ENCODE measurements at regions not wholly inside any gene's neighbourhood (a gene's known extent, or its start where the extent isn't known, plus 50 kb on each side); places are given as distances from the start of the nearest gene placed in this dataset.

DNA sequence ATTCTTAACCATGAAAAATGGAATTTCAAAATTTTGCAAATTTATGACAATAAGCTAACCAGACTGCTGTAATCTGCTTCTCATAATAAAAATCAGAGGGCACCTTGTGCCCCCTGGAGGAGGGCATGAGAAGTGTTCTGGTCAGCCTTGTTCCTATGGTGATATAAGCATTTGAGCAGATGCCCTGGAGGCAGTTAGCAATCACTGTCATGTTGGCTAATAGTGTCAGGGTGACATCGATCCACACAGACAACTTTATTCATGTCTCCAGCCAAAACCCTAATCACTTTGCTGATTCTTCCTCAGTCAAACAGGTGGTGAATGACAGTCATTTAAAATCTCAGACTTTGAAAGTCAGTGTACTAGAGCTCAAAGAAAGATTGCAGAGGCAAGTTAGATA is 943.0 kb downstream of the GALC start:
- no peaks in the 10 kb centered on the region for H3K36me3 ChIP-seq (ENCODE audit: insufficient read depth, low read length)
- ATAC-seq (ENCODE audit: poor library complexity): no peak
- no peaks in the 10 kb centered on the region for H3K4me1 Mint-ChIP-seq (ENCODE audit: low read depth)
- H3K9me3 Mint-ChIP-seq: peaks cover 8% of the 10 kb centered on the region
- no peaks in the 10 kb centered on the region for H3K27me3 Mint-ChIP-seq
- CTCF ChIA-PET: no interaction called here
- DNase-seq: no peak
- intact Hi-C loops (cut with DNase I, micrococcal nuclease): no loop called here
- H3K4me1 ChIP-seq (ENCODE audit: insufficient read depth, low read length): no peaks in the 10 kb centered on the region
- POLR2A ChIA-PET: no interaction called here
- H3K4me3 Mint-ChIP-seq: no peak overlapping the region
- H3K36me3 Mint-ChIP-seq (ENCODE audit: low read depth): no peaks in the 10 kb centered on the region
- no peak overlapping the region for H3K27ac Mint-ChIP-seq
- H3K9me3 ChIP-seq (ENCODE audit: control insufficient read depth in 1 of 2, insufficient read depth in 1 of 2, low read length in 2 of 2): no peaks in the 10 kb centered on the region
- TF ChIP-seq, protein P1, sequence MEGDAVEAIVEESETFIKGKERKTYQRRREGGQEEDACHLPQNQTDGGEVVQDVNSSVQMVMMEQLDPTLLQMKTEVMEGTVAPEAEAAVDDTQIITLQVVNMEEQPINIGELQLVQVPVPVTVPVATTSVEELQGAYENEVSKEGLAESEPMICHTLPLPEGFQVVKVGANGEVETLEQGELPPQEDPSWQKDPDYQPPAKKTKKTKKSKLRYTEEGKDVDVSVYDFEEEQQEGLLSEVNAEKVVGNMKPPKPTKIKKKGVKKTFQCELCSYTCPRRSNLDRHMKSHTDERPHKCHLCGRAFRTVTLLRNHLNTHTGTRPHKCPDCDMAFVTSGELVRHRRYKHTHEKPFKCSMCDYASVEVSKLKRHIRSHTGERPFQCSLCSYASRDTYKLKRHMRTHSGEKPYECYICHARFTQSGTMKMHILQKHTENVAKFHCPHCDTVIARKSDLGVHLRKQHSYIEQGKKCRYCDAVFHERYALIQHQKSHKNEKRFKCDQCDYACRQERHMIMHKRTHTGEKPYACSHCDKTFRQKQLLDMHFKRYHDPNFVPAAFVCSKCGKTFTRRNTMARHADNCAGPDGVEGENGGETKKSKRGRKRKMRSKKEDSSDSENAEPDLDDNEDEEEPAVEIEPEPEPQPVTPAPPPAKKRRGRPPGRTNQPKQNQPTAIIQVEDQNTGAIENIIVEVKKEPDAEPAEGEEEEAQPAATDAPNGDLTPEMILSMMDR (IDR thresholded peaks at IDR 0.05): no peak
- no peaks in the 10 kb centered on the region for H3K27me3 ChIP-seq (ENCODE audit: control insufficient read depth in 1 of 2, insufficient read depth in 2 of 2, low read length in 2 of 2)
- H3K4me3 ChIP-seq (ENCODE audit: low read length): no peak overlapping the region
- no peak overlapping the region for H3K27ac ChIP-seq (ENCODE audit: low read depth in 1 of 2, low read length in 2 of 2)

DNA sequence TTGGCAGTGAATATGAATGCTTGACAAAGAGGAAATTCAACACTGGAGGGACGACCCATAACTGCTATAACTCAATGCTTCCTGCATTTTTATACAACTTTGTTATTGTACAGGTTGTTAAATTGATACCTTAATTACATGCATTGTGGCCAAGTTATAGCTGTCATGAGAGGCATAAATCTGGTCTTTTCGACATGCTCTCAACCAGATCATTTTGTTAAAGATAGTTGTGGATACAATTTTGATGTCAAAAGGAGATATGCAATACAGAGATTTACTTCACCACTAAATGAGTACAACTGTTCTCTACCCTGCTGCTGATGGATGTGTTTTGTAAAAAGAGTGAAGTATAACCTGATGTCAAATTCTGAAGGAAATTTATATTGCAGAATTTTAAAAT is 946.0 kb downstream of the GALC start:
- no peaks in the 10 kb centered on the region for H3K4me1 ChIP-seq (ENCODE audit: insufficient read depth, low read length)
- DNase-seq (no peak), ATAC-seq (ENCODE audit: poor library complexity) (no peak)
- H3K27ac Mint-ChIP-seq: no peak overlapping the region
- no peak overlapping the region for H3K27ac ChIP-seq (ENCODE audit: low read depth in 1 of 2, low read length in 2 of 2)
- TF ChIP-seq, protein P1 (IDR thresholded peaks at IDR 0.05): no peak
- H3K4me3 Mint-ChIP-seq: no peak overlapping the region
- intact Hi-C loops (cut with DNase I, micrococcal nuclease): no loop called here
- H3K9me3 ChIP-seq (ENCODE audit: control insufficient read depth in 1 of 2, insufficient read depth in 1 of 2, low read length in 2 of 2): no peaks in the 10 kb centered on the region
- no peaks in the 10 kb centered on the region for H3K4me1 Mint-ChIP-seq (ENCODE audit: low read depth)
- POLR2A ChIA-PET: no interaction called here
- no peaks in the 10 kb centered on the region for H3K36me3 Mint-ChIP-seq (ENCODE audit: low read depth)
- no peaks in the 10 kb centered on the region for H3K27me3 ChIP-seq (ENCODE audit: control insufficient read depth in 1 of 2, insufficient read depth in 2 of 2, low read length in 2 of 2)
- peaks cover 8% of the 10 kb centered on the region for H3K9me3 Mint-ChIP-seq
- H3K27me3 Mint-ChIP-seq: no peaks in the 10 kb centered on the region
- no peak overlapping the region for H3K4me3 ChIP-seq (ENCODE audit: low read length)
- no peaks in the 10 kb centered on the region for H3K36me3 ChIP-seq (ENCODE audit: insufficient read depth, low read length)
- CTCF ChIA-PET: no interaction called here

GRCh38 chr14:87045956-87046355 is 947.0 kb downstream of the GALC start:
- H3K36me3 Mint-ChIP-seq (ENCODE audit: low read depth): no peaks in the 10 kb centered on the region
- Histone ChIP-seq H3K9me3 (ENCODE audit: control insufficient read depth in 1 of 2, insufficient read depth in 1 of 2, low read length in 2 of 2) (no peaks in the 10 kb centered on the region), H3K27ac (ENCODE audit: low read depth in 1 of 2, low read length in 2 of 2) (no peak overlapping the region), H3K4me1 (ENCODE audit: insufficient read depth, low read length) (no peaks in the 10 kb centered on the region), H3K4me3 (ENCODE audit: low read length) (no peak overlapping the region), H3K27me3 (ENCODE audit: control insufficient read depth in 1 of 2, insufficient read depth in 2 of 2, low read length in 2 of 2) (no peaks in the 10 kb centered on the region), H3K36me3 (ENCODE audit: insufficient read depth, low read length) (no peaks in the 10 kb centered on the region)
- peaks cover 8% of the 10 kb centered on the region for H3K9me3 Mint-ChIP-seq
- intact Hi-C loops (cut with DNase I, micrococcal nuclease): no loop called here
- POLR2A ChIA-PET: no interaction called here
- no peaks in the 10 kb centered on the region for H3K4me1 Mint-ChIP-seq (ENCODE audit: low read depth)
- H3K27me3 Mint-ChIP-seq: no peaks in the 10 kb centered on the region
- no peak for ATAC-seq (ENCODE audit: poor library complexity)
- DNase-seq: no peak
- TF ChIP-seq, protein P1 (IDR thresholded peaks at IDR 0.05): no peak
- no peak overlapping the region for H3K4me3 Mint-ChIP-seq
- CTCF ChIA-PET: no interaction called here
- no peak overlapping the region for H3K27ac Mint-ChIP-seq
